RPMI8226 (cell line): ENCODE measurements at regions not wholly inside any gene's neighbourhood (a gene's known extent, or its start where the extent isn't known, plus 50 kb on each side); places are given as distances from the start of the nearest gene placed in this dataset.
A peak's percentile ranks its signal among the peaks of the same experiment; 100 is the strongest.
"Not testable (repeated sequence)": the region's sequence is repeated elsewhere in the genome, so short reads cannot be mapped to it uniquely, and the experiment has no call there.

Experiments used
- DNase-seq: peaks from one replicate; pipeline ENCODE4 v3.0.0-alpha.2; 2015

DNA sequence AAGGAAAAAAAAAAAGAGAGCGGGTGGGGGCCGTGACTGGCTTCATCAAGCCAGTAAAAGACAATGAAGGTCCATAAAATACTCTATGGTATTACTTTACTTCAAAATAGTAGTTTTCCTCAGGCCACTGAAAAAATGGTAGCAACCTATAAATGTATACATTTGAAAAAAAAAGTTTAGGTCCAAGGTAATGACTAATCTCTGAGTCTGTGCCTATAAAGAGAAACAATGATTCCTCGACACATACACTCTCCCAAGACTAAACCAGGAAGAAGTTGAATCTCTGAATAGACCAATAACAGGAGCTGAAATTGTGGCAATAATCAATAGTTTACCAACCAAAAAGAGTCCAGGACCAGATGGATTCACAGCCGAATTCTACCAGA lies 84.5 kb upstream of the SIRPG start:
- DNase-seq, result not testable (repeated sequence)

GRCh38 chr20:1741309-1742048 lies 83.9 kb upstream of the SIRPG start:
- peak; percentile 10 for DNase-seq

DNA sequence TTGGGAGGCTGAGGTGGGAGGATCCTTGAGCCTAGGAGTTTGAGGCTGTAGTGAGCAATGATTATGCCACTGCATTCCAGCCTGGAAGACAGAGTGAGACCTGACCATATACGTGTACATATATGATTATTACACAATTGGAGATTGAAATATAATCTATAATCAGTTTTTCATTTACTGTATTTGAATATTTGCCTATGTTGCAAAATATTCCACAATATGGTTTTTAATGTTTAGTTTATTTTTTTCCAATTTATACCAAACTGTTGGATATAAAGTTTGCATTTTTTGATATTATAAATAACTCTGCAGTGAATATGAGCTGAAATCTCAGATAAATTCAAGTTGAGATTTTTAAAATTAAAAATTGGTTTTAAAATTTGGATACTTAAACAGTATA lies 79.6 kb upstream of the SIRPG start:
- no peak for DNase-seq

DNA sequence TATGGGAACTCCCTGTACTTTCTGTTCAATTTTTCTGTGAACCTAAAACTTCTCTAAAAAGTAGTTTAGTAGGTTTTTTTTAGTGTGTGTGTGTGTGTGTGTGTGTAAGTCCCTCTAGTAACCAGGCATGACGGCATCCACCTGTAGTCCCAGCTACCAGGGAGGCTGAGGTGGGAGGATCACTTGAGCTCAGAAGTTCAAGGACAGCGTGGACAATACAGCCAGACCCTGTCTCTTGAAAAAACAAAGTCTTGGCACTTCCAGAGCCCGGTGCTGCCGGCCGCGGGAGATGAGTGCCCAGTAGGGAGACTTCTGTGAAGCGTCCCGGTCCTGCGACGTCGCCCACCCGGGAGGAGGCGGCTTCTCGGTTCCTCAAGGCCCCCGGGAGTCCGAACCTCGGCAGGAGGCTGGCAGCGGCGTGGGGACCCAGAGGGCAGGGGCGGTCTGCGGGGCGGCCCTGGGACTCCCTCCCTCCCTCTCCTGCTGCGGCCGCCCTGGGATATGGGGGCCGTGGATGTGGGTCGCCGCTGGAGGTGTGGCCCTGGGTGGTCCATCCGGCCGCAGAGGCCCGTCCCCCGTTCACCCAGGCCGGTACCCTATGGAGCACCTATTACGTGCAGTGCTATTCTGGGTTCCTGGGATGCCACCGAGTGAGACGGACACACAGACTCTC lies 78.0 kb upstream of the SIRPG start:
- no peak for DNase-seq

GRCh38 chr20:1734269-1734858 lies 76.8 kb upstream of the SIRPG start:
- DNase-seq, result peak; percentile 74

DNA sequence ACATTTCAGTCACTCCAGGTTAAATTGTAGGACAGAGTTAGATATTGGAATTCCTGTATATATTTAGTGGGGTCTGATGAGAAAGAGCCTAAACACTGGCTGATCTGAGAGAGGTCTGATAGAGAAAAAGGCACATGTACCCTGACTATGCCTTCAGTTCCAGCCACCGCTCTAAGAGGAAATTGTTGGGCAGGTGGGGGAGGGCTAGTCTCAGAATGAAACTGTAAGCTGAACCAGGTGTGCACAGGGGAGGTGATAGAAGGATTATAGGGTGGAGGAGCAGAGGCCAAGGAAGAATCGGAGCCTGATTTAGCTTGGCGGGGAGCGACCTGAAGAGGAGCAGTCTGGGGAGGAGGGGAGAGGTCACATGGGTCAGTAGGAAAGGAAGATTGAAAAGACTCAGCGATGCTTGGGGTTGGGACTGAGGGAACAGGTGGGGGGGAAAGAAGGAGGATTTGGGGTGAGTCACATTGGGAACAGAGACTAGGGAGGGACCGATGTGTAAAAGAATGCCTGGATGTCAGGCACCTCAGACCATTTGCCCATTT lies 74.3 kb upstream of the SIRPG start:
- peak; percentile 82 for DNase-seq

DNA sequence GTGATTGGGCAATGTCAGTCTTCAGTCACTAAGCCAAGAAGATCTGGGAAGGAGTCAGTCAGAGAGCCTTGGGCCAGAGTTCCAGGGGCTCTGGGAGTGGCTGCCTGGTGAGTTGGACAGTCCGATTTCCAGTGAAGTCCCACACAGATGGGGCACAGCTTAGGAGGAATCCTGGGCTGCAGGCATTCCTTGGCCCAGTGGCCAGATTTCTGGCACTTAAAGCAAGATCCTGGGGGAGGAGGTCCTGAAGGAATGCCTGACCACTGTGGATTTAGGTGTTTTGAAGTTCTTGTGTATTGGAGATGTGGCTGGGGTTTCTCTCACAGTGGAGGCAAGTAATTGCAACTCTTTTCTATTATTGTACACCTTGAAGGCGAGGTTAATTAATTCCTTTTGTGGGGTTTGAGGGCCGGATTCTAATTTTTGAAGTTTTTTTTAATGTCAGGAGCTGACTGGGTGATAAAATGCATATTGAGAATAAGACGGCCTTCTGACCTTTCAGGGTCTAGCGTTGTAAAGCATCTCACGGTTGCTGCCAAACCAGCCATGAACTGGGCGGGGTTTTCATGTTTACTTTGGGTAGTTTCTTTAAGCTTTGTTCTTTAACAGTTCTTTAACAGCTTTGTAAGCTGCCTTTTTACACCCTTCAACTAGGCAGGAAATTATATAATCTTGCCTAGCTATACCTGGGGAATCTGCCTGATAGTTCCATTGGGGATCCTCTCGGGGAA lies 73.6 kb upstream of the SIRPG start:
- DNase-seq, result peak; percentile 60

DNA sequence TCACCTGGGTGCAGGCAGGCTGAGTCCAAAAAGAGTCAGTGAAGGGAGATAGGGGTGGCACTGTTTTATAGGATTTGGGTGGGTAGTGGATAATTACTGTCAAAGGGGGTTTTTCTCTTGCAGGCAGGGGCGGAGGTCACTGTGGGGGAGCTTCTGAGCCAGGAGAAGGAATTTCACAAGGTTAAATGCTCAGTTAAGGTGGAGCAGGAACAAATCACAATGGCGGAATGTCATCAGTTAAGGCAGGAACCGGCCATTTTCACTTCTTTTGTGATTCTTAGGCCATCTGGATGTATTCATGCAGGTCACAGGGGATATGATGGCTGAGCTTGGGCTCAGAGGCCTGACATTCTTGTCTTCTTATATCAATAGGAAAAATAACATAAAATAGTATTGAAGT lies 69.7 kb upstream of the SIRPG start:
- not testable (repeated sequence) for DNase-seq

GRCh38 chr20:1724901-1725300 lies 67.3 kb upstream of the SIRPG start:
- DNase-seq, result no peak

DNA sequence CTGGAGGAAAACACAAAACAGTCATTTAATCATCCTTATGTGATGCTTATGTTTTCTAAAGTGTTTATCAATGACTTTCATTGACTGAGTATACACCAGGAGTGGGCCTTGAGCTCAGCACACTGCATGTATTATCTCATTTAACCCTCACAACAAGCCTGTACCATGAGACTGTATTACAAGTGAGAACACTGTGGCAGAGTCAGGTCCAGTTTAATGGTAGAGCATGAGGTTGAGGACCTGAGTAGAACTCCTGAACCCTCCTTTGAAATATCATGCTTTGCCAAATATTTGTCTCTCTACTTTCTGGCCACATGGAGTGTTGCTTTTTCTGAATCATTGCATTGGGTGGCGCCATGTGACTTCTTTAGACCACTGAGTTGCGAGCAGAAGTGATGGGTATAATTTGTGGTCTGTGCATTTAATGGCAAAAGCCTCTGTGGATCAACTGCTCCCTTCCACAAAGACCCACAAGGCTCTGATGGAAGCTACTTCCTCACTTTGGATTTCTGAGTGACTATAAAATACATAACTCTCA lies 65.0 kb upstream of the SIRPG start:
- peak; percentile 21 for DNase-seq

GRCh38 chr20:1721687-1722512 lies 64.3 kb upstream of the SIRPG start:
- DNase-seq, result peak; percentile 87

GRCh38 chr20:1720845-1721475 lies 63.4 kb upstream of the SIRPG start:
- peak; percentile 40 for DNase-seq

DNA sequence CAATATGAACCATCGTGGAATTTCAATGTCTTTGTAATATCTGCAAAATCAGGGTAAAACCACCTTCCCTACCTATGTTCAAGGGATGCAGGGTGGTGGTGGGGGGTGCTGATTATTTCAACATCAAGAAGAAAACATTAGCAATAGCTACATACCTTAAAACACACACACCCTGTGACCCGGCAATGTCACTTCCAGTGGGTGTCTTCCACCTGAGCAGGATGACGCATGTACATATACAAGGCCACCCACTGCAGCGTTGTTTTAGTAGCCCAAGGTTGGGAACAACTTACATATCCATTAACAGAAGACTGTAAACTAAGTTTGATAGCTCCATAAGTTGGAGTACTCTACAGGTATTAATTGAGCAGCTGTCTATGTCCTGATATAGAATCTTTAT lies 62.6 kb upstream of the SIRPG start:
- no peak for DNase-seq

DNA sequence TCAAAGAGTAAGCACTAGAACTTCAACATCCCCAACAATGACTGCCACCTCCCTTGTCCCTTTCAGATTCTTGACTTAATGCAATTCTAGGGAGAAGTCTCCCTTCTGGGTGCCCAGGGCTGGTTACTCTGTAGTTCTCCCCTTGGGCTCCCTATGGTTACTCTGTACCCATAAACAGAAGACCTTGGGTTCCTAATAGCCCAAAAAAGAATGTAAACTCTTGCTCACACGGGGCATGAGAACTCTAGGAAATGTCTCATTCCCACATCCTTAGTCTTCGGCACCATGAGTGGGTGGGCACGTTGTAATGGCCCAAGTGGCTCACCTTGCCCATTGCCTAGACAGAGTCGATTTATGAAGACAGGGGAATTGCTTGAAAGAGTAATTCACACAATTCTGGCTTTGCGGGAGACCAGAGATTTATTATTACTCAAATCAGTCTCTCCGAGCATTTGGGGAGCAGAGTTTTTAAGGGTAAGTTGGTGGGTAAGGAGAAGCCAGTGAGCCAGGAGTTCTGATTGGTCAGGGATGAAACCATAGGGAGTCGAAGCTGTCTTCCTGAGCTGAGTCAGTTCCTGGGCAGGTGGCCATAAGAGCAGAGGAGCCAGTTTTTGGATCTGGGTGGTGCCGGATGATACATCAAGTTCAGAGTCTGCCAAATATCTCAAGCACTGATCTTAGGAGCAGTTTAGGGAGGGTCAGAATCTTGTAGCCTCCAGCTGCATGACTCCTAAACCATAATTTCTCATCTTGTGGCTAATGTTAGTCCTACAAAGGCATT lies 61.2 kb upstream of the SIRPG start:
- DNase-seq, result peak; percentile 44

DNA sequence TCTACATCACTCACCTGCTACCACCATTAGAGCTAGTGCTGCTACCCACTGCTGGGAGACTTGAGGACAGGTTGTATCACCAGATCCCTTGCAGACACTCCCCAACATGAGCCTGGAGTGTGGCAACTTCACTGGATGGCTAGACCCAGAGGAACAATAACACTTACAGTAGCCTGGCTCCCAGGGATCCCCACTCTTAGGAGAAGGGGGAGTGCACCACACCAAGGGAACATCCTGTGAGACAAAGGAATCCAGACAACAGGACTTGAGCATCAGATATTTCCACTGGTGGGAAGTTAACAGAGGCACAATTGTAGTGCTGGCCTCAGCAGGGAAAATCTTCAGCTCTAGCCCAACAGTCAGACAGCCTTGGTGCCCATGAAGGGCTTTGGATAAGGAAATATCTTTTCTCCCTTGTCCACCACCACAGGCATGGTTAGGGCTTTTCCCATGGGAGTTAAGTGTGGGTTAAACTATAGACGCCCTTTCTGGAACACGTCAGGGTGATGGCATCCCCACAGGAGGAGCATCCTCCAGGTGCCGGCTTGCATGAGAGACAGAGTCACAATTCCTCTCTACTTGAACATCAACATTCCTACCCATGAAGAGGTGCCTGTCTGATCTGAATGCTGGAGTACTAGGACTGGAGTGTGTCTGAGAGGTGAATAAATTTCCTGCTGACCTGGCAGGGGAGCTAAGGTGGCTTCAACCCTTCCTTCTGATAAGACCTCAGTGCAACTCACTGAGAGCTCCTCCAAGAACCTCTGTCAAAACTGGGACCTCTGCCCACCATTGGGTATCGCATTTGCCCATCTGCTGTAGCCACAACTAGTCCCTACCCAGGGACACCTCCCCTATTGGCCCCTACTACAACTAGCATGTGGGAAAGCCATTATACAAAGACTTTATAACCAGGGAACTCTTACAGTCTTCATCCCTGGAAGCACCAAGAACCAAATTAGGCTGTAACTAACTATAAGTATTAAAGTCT lies 55.4 kb upstream of the SIRPG start:
- DNase-seq, result no peak

DNA sequence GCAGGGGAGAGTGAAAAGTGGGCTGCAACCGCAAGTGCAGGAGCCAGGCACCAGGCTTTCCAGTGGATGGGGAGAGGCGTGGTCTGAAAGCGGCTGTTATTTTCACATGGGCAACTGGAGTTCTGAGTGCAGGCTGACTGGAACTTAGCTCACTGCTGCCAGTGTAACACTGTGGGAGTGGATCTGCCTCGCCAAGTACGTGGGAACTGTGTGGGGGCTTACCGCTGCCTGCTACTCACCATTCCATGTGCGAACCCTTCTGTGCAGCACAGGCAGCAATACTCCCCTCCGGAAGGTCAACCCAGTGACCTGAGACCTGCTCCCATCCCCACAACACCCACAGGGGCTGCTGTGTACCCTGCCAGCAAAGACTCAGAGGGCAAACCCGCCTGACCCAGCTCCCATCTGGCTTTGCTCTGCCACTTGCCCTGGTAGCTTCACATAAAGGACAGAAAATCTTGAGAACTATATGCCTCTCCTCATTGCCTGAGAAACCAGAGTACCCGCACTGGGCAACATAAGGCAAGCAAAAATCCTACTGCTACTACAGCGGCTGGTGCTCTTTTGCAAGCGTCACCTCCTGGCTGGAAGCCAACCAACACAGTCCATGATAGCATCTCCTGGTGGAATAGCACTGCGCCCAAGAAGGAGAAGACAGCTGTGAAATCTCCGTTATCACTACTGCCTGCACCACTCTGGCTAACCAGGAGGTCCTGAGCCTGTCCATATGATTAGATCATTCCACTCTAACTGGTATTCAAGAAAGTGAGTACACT lies 54.4 kb upstream of the SIRPG start:
- DNase-seq, result no peak

DNA sequence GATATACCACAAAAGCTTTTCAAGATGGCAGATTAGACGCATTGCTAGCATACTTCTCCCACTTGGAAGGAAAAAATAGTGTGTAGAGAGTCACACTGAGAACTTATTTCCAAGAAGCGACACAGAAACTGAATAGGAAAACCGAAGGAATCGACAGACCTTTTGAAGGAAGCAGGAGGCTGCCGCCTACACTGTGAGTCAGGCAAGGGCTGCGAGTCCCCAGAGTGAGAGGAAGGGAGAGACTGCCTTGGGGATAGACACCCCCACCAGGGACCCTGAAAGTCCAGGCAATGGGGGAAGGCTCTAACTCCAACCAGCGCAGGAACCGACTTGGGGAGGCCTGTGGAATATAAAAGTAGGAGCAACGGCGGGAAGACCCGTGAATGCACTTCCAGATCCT lies 53.7 kb upstream of the SIRPG start:
- DNase-seq, result no peak

- DNase-seq, result no peak
Observed at GRCh38 chr20:1710484-1710883, 52.9 kb upstream of the SIRPG start.
